Loucy (cell line): ENCODE measurements at regions not wholly inside any gene's neighbourhood (a gene's known extent, or its start where the extent isn't known, plus 50 kb on each side); places are given as distances from the start of the nearest gene placed in this dataset.

Experiments used
- EZH2phosphoT487 ChIP-seq: fragments of 200-600 bp; IDR thresholded peaks from 2 replicates; pipeline ENCODE4 v1.6.1; 2018; ENCODE audit warnings: antibody characterized with exemption, mild to moderate bottlenecking, moderate library complexity, borderline replicate concordance
- TF ChIP-seq, protein P1 (sequence below): fragments of 200-600 bp; sonication (generic); conservative IDR thresholded peaks from 2 replicates; pipeline ENCODE4 v1.5.1; 2014; ENCODE audit warnings: mild to moderate bottlenecking, antibody characterized with exemption, low read length

DNA sequence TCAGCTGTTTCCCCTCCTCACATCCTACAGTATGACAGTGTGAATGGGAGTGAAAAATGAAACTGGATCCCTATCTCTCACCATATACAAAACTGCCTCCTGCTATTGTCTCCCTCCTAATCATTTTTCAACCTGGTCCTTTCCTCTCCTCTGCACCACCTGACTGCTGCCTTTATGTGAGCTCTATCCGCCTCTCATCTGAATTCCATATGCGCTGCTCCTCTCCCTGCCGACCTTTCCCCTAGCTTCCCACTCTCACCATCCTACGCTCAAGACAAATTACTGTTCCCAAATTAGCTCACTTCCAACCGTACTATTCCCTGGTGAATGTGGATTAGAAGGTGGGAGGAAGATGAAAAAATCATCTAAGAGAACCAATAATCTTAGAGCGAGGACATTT lies 148.4 kb upstream of the FBXL4 start:
- TF ChIP-seq, protein P1, sequence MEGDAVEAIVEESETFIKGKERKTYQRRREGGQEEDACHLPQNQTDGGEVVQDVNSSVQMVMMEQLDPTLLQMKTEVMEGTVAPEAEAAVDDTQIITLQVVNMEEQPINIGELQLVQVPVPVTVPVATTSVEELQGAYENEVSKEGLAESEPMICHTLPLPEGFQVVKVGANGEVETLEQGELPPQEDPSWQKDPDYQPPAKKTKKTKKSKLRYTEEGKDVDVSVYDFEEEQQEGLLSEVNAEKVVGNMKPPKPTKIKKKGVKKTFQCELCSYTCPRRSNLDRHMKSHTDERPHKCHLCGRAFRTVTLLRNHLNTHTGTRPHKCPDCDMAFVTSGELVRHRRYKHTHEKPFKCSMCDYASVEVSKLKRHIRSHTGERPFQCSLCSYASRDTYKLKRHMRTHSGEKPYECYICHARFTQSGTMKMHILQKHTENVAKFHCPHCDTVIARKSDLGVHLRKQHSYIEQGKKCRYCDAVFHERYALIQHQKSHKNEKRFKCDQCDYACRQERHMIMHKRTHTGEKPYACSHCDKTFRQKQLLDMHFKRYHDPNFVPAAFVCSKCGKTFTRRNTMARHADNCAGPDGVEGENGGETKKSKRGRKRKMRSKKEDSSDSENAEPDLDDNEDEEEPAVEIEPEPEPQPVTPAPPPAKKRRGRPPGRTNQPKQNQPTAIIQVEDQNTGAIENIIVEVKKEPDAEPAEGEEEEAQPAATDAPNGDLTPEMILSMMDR = no peak
- TF ChIP-seq EZH2phosphoT487 = no peak
